CD14-positive monocyte (primary cell): ENCODE measurements at regions not wholly inside any gene's neighbourhood (a gene's known extent, or its start where the extent isn't known, plus 50 kb on each side); places are given as distances from the start of the nearest gene placed in this dataset.

Experiments
- DNase-seq, 3 donors: peaks; one replicate each; pipeline ENCODE4 v3.0.0-alpha.2; 2011 to 2022
- H2AFZ ChIP-seq: 2 replicates; pipeline ENCODE4 v1.6.0; 2012; ENCODE audit warnings: mild to moderate bottlenecking, low read depth, low read length, inconsistent platforms; ENCODE audit not compliant: insufficient read depth, poor library complexity, severe bottlenecking
- H3K27ac ChIP-seq, 2 donors: 1 replicate in 1 of 2; 2 replicates in 1 of 2; pipeline ENCODE4 v1.5.1; 2012 to 2013; ENCODE audit warnings: low read length in 2 of 2, control low read depth in 1 of 2, inconsistent platforms in 1 of 2, low read depth in 1 of 2, mild to moderate bottlenecking in 1 of 2
- H3K27me3 ChIP-seq, 2 donors: one replicate each; pipeline versions ENCODE4 v1.6.0 to v1.6.1; 2011 to 2013; ENCODE audit warnings: low read length in 2 of 2; ENCODE audit not compliant: control insufficient read depth in 2 of 2, insufficient read depth in 2 of 2
- H3K36me3 ChIP-seq, 2 donors: replicated peaks in 1 of 2; 1 replicate in 1 of 2; 2 replicates in 1 of 2; pipeline versions ENCODE4 v1.5.1 to v1.6.1; 2012 to 2013; ENCODE audit warnings: low read length in 2 of 2, control low read depth in 1 of 2, inconsistent platforms in 1 of 2, mild to moderate bottlenecking in 1 of 2; ENCODE audit not compliant: insufficient read depth in 2 of 2, control insufficient read depth in 1 of 2
- H3K4me1 ChIP-seq, 2 donors: 1 replicate in 1 of 2; 2 replicates in 1 of 2; pipeline versions ENCODE4 v1.5.1 to v1.6.1; 2012 to 2013; ENCODE audit warnings: low read length in 2 of 2, control low read depth in 1 of 2, inconsistent platforms in 1 of 2, mild to moderate bottlenecking in 1 of 2, moderate library complexity in 1 of 2; ENCODE audit not compliant: insufficient read depth in 2 of 2, control insufficient read depth in 1 of 2
- H3K4me2 ChIP-seq: replicated peaks from 2 replicates; pipeline ENCODE3; 2012; ENCODE audit warnings: low read length, moderate library complexity, mild to moderate bottlenecking; ENCODE audit not compliant: poor library complexity, severe bottlenecking; ENCODE audit errors: extremely low read depth
- H3K4me3 ChIP-seq, 3 experiments: fragments of 200-600 bp in 1 of 3; sonication (generic) in 1 of 3; replicated peaks in 1 of 3; 1 replicate in 2 of 3; 2 replicates in 1 of 3; pipeline ENCODE4 v1.5.1; 2011 to 2013; ENCODE audit warnings: low read length in 3 of 3, mild to moderate bottlenecking in 3 of 3, control low read depth in 2 of 3, low read depth in 2 of 3, inconsistent platforms in 1 of 3, moderate library complexity in 1 of 3
- H3K79me2 ChIP-seq: 2 replicates; pipeline ENCODE4 v1.6.0; 2012; ENCODE audit warnings: mild to moderate bottlenecking, control low read depth, inconsistent platforms, low read length, moderate library complexity; ENCODE audit not compliant: insufficient read depth
- H3K9ac ChIP-seq: 2 replicates; pipeline ENCODE4 v1.6.0; 2017; ENCODE audit warnings: low read length, mild to moderate bottlenecking; ENCODE audit not compliant: insufficient read depth, poor library complexity, severe bottlenecking
- H3K9me3 ChIP-seq, 2 donors: replicated peaks in 1 of 2; 1 replicate in 1 of 2; 2 replicates in 1 of 2; pipeline versions ENCODE4 v1.5.1 to v1.6.1; 2012 to 2013; ENCODE audit warnings: low read length in 2 of 2, control low read depth in 1 of 2; ENCODE audit not compliant: control insufficient read depth in 1 of 2, insufficient read depth in 1 of 2
- H4K20me1 ChIP-seq: 2 replicates; pipeline ENCODE4 v1.6.0; 2012; ENCODE audit warnings: mild to moderate bottlenecking, low read length, control low read depth, moderate library complexity; ENCODE audit not compliant: insufficient read depth
- H3K27ac Mint-ChIP-seq, 7 donors: one replicate each; pipeline ENCODE4 v1.8.0; 2020; ENCODE audit warnings: mild to moderate bottlenecking in 7 of 7, mixed read lengths in 7 of 7, moderate library complexity in 6 of 7, inconsistent platforms in 2 of 7
- H3K27me3 Mint-ChIP-seq, 3 donors: one replicate each; pipeline ENCODE4 v1.8.0; 2021 to 2022; ENCODE audit warnings: low read depth in 3 of 3, mild to moderate bottlenecking in 3 of 3, mixed read lengths in 3 of 3, moderate library complexity in 3 of 3, inconsistent platforms in 1 of 3
- H3K36me3 Mint-ChIP-seq, 2 donors: one replicate each; pipeline ENCODE4 v1.8.0; 2020; ENCODE audit warnings: mixed read lengths in 2 of 2, inconsistent platforms in 1 of 2, mild to moderate bottlenecking in 1 of 2
- H3K4me1 Mint-ChIP-seq: one replicate; pipeline ENCODE4 v1.8.0; 2020; ENCODE audit warnings: mild to moderate bottlenecking, mixed read lengths
- H3K4me3 Mint-ChIP-seq, 2 donors: one replicate each; pipeline ENCODE4 v1.8.0; 2020; ENCODE audit warnings: mild to moderate bottlenecking in 2 of 2, mixed read lengths in 2 of 2, moderate library complexity in 1 of 2
- H3K9me3 Mint-ChIP-seq, 7 donors: one replicate each; pipeline ENCODE4 v1.8.0; 2020 to 2022; ENCODE audit warnings: mixed read lengths in 7 of 7, mild to moderate bottlenecking in 6 of 7, moderate library complexity in 6 of 7, inconsistent platforms in 2 of 7
- CTCF ChIP-seq: fragments of 200-600 bp; IDR thresholded peaks from one replicate; pipeline ENCODE4 v1.8.0; 2022; ENCODE audit warnings: antibody characterized with exemption, mild to moderate bottlenecking
- WGBS: methylation state at CpG from one replicate; pipeline ENCODE4 v1.1.5; 2013; ENCODE audit warnings: missing lambda C conversion rate; ENCODE audit not compliant: insufficient coverage; 5-methylcytosine and 5-hydroxymethylcytosine counted together
- intact Hi-C, 2 donors: fragments of 100-400 bp; cut with micrococcal nuclease; formaldehyde crosslinking; loops; one replicate each; pipeline versions ENCODE4 v1.15.0 to v1.15.1; 2023

- DNase-seq = no peak
- H3K4me3 ChIP-seq = no peak overlapping the region
- H3K9ac ChIP-seq = no peak overlapping the region
- no peak overlapping the region for H3K27ac Mint-ChIP-seq
- H3K4me2 ChIP-seq = no peak overlapping the region
- H3K27ac ChIP-seq = no peak overlapping the region
- H3K79me2 ChIP-seq = no peaks in the 10 kb centered on the region
- no peaks in the 10 kb centered on the region for H3K9me3 ChIP-seq
- no peaks in the 10 kb centered on the region for H3K4me1 Mint-ChIP-seq
- no peaks in the 10 kb centered on the region for H3K36me3 ChIP-seq
- intact Hi-C loops = no loop called here
- H3K27me3 Mint-ChIP-seq = peaks cover 0 to 3% (median 0%) of the 10 kb centered on the region in 3 donors
- H3K4me3 Mint-ChIP-seq = no peak overlapping the region
- no peaks in the 10 kb centered on the region for H3K36me3 Mint-ChIP-seq
- no peaks in the 10 kb centered on the region for H3K4me1 ChIP-seq
- H3K9me3 Mint-ChIP-seq = peaks cover 0 to 4% (median 0%) of the 10 kb centered on the region in 7 donors
- H3K27me3 ChIP-seq = no peaks in the 10 kb centered on the region
- H4K20me1 ChIP-seq = no peaks in the 10 kb centered on the region
- no peak overlapping the region for H2AFZ ChIP-seq
- TF ChIP-seq CTCF = no peak
- 87% methylated on average over 5 of the region's 5 CpGs for WGBS
Observed at GRCh38 chr5:4990017-4990416, 150.1 kb upstream of the ADAMTS16 start.

- peaks cover 0 to 4% (median 0%) of the 10 kb centered on the region in 7 donors for H3K9me3 Mint-ChIP-seq
- no peak overlapping the region for H3K4me3 ChIP-seq
- TF ChIP-seq CTCF = no peak
Observed at GRCh38 chr5:4990462-4990861, 149.7 kb upstream of the ADAMTS16 start.

More at GRCh38 chr5:4990462-4990861, 149.7 kb upstream of the ADAMTS16 start:
- H2AFZ ChIP-seq = no peak overlapping the region
- intact Hi-C loops = no loop called here
- H3K79me2 ChIP-seq = no peaks in the 10 kb centered on the region
- 83% methylated on average over 2 of the region's 4 CpGs for WGBS
- H3K4me2 ChIP-seq = no peak overlapping the region
- no peak overlapping the region for H3K27ac ChIP-seq
- no peaks in the 10 kb centered on the region for H3K27me3 ChIP-seq
- H3K9me3 ChIP-seq = no peaks in the 10 kb centered on the region
- H3K9ac ChIP-seq = no peak overlapping the region
- H3K4me1 ChIP-seq = no peaks in the 10 kb centered on the region
- no peaks in the 10 kb centered on the region for H3K36me3 ChIP-seq
- DNase-seq = no peak
- Mint-ChIP-seq H3K36me3 (no peaks in the 10 kb centered on the region), H3K27me3 (peaks cover 0 to 3% (median 0%) of the 10 kb centered on the region in 3 donors), H3K4me1 (no peaks in the 10 kb centered on the region), H3K4me3 (no peak overlapping the region), H3K27ac (no peak overlapping the region)
- no peaks in the 10 kb centered on the region for H4K20me1 ChIP-seq
